HG03280 (cell line): ENCODE measurements at regions not wholly inside any gene's neighbourhood (a gene's known extent, or its start where the extent isn't known, plus 50 kb on each side); places are given as distances from the start of the nearest gene placed in this dataset.
"Not testable (repeated sequence)": the region's sequence is repeated elsewhere in the genome, so short reads cannot be mapped to it uniquely, and the experiment has no call there.

Experiments
- ATAC-seq: cut with Tn5 transposase; IDR thresholded peaks from one replicate; pipeline ENCODE4 v1.9.1; 2021; ENCODE audit warnings: mild to moderate bottlenecking, moderate library complexity; ENCODE audit not compliant: unreplicated experiment

- no peak for ATAC-seq
Measured at GRCh38 chrX:44675362-44676024, 132.8 kb upstream of the FUNDC1 start.

- ATAC-seq = no peak
Measured at GRCh38 chrX:44674906-44675305, 132.2 kb upstream of the FUNDC1 start.

GRCh38 chrX:44669626-44670025 lies 127.0 kb upstream of the FUNDC1 start:
- no peak for ATAC-seq

GRCh38 chrX:44667771-44668170 lies 125.1 kb upstream of the FUNDC1 start:
- no peak for ATAC-seq

GRCh38 chrX:44657718-44658246 lies 115.1 kb upstream of the FUNDC1 start:
- not testable (repeated sequence) for ATAC-seq

GRCh38 chrX:44651358-44651757 lies 108.7 kb upstream of the FUNDC1 start:
- ATAC-seq = no peak

- no peak for ATAC-seq
Measured at GRCh38 chrX:44643723-44644122, 101.1 kb upstream of the FUNDC1 start.

- ATAC-seq = no peak
Measured at GRCh38 chrX:44637282-44637681, 94.6 kb upstream of the FUNDC1 start.

- no peak for ATAC-seq
Measured at GRCh38 chrX:44621078-44621477, 78.4 kb upstream of the FUNDC1 start.

GRCh38 chrX:44619039-44619438 lies 76.4 kb upstream of the FUNDC1 start:
- ATAC-seq = no peak

- peak; percentile 73 for ATAC-seq
Measured at GRCh38 chrX:44596277-44596676, 53.6 kb upstream of the FUNDC1 start.
